ENCODE measurements at regions not wholly inside any gene's neighbourhood (a gene's known extent, or its start where the extent isn't known, plus 50 kb on each side); places are given as distances from the start of the nearest gene placed in this dataset.

GRCh38 chr12:115472852-115473251 lies 788.9 kb upstream of the TBX3 start:
- no TSS peak for BruUV-seq (replicated peaks)
- H3K9me2 ChIP-seq (ENCODE audit: insufficient read depth): no peaks in the 10 kb centered on the region
- intact Hi-C loops (cut with micrococcal nuclease): loop anchor here (5.0 kb wide), 3 partner anchors 159 to 791 kb away; partner anchors contain the start of gene TBX3
- ChIA-PET RAD21 (ENCODE audit: low non-redundant PET in 1 of 2, low total read pairs in 2 of 2, uncharacterized antibody in 2 of 2, unreplicated experiment in 2 of 2) (no interaction called here), CTCF (no interaction called here), POLR2A (no interaction called here)
- H3K4me1 ChIP-seq (ENCODE audit: control insufficient read depth in 1 of 2, insufficient read depth in 2 of 2, low read length in 2 of 2): peaks cover 18 to 39% of the 10 kb centered on the region in 2 experiments; a peak in 3 of 4 replicates
- no peak overlapping the region for H3K4me2 ChIP-seq (ENCODE audit: low read length)
- H2AFZ ChIP-seq (ENCODE audit: low read depth, low read length, poor library complexity, severe bottlenecking): no peak overlapping the region
- H3K9ac ChIP-seq (ENCODE audit: low read length): no peak overlapping the region
- no peaks in the 10 kb centered on the region for H3K79me2 ChIP-seq (ENCODE audit: insufficient read depth, low read length)
- H3K9me3 ChIP-seq (ENCODE audit: control insufficient read depth in 1 of 2, insufficient read depth in 1 of 2, low read depth in 1 of 2, low read length in 2 of 2): no peaks in the 10 kb centered on the region
- H3K4me3 ChIP-seq (replicated peaks in 1 of 2; ENCODE audit: low read depth in 1 of 2, low read length in 2 of 2): no peak overlapping the region
- no peak for ATAC-seq
- DNase-seq (ENCODE audit: low read depth, low spot score): no peak
- TF ChIP-seq ZNF274 (IDR thresholded peaks at IDR 0.05; ENCODE audit: low read depth, low read length) (no peak), ATF3 (IDR thresholded peaks at IDR 0.05) (no peak), MAX (IDR thresholded peaks at IDR 0.05) (no peak), SRF (IDR thresholded peaks at IDR 0.05; ENCODE audit: low read depth) (no peak), REST (IDR thresholded peaks at IDR 0.05; ENCODE audit: low read depth) (no peak), JUND (IDR thresholded peaks at IDR 0.05) (no peak), ELF1 (IDR thresholded peaks at IDR 0.05; ENCODE audit: borderline replicate concordance, low read depth) (no peak), SIN3A (IDR thresholded peaks at IDR 0.05; ENCODE audit: low read depth) (no peak), POLR2A (IDR thresholded peaks at IDR 0.05; ENCODE audit: borderline replicate concordance, extremely low read depth, insufficient read depth, insufficient read length) (no peak), ZFX (IDR thresholded peaks at IDR 0.05) (no peak), EGR1 (IDR thresholded peaks at IDR 0.05; ENCODE audit: low read depth) (no peak), CEBPB (IDR thresholded peaks at IDR 0.05; ENCODE audit: low read depth) (no peak), YY1 (IDR thresholded peaks at IDR 0.05; ENCODE audit: extremely low read depth, insufficient replicate concordance, low read depth, low read length) (no peak), CBX3 (IDR thresholded peaks at IDR 0.05; ENCODE audit: low read depth) (no peak), CTCF (IDR thresholded peaks at IDR 0.05 in 2 of 3, conservative IDR thresholded peaks at IDR 0.05 in 1 of 3; ENCODE audit: borderline replicate concordance in 1 of 3, insufficient read depth in 1 of 3, low read depth in 2 of 3, low read length in 2 of 3) (no peak), FOSL1 (IDR thresholded peaks at IDR 0.05; ENCODE audit: low read depth) (no peak), EZH2 (IDR thresholded peaks at IDR 0.05) (no peak), EZH2phosphoT487 (IDR thresholded peaks at IDR 0.05; ENCODE audit: borderline replicate concordance) (no peak), POLR2AphosphoS5 (IDR thresholded peaks at IDR 0.05; ENCODE audit: low read depth, low read length) (no peak), TCF7L2 (IDR thresholded peaks at IDR 0.05; ENCODE audit: borderline replicate concordance, extremely low read depth, insufficient read depth, insufficient read length) (no peak)
- H4K20me1 ChIP-seq (ENCODE audit: insufficient read depth): no peaks in the 10 kb centered on the region
- no peak overlapping the region; the same call in 1 of the 2 replicates for H3K27ac ChIP-seq (ENCODE audit: low read depth, low read length)
- H3K27me3 ChIP-seq (ENCODE audit: insufficient read depth, low read length): no peaks in the 10 kb centered on the region
- H3K36me3 ChIP-seq (ENCODE audit: control insufficient read depth in 1 of 2, insufficient read depth in 2 of 2, low read length in 2 of 2): no peaks in the 10 kb centered on the region

Data from HCT116 (cell line).